Activated B cell treated with CpG ODN at 0.5 μM for 24 hours (primary cell): ENCODE measurements at regions not wholly inside any gene's neighbourhood (a gene's known extent, or its start where the extent isn't known, plus 50 kb on each side); places are given as distances from the start of the nearest gene placed in this dataset.
"Not testable (repeated sequence)": the region's sequence is repeated elsewhere in the genome, so short reads cannot be mapped to it uniquely, and the experiment has no call there.

Source experiments
- ATAC-seq: fragments of 200-7000 bp; cut with Tn5 transposase; one replicate; pipeline ENCODE4 v1.10.0; 2021; ENCODE audit warnings: low read depth, mild to moderate bottlenecking, moderate library complexity
- CTCF ChIA-PET: fragments of 350-600 bp; sonication (Branson Sonifier 250); formaldehyde crosslinking; loops from one replicate; lab custom pipeline; 2021; ENCODE audit warnings: antibody characterized with exemption; lab: Charles Lee
- POLR2A ChIA-PET: fragments of 350-600 bp; sonication (Branson Sonifier 250); formaldehyde crosslinking; loops from one replicate; lab custom pipeline; 2021; ENCODE audit warnings: antibody characterized with exemption; lab: Charles Lee
- DNase-seq: peaks from one replicate; pipeline ENCODE4 v3.0.0; 2022
- H3K27ac Mint-ChIP-seq: one replicate; pipeline ENCODE4 v1.8.0; 2020; ENCODE audit warnings: mixed read lengths
- H3K27me3 Mint-ChIP-seq: one replicate; pipeline ENCODE4 v1.8.0; 2021; ENCODE audit warnings: mixed read lengths
- H3K36me3 Mint-ChIP-seq: one replicate; pipeline ENCODE4 v1.8.0; 2021; ENCODE audit warnings: low read depth, mixed read lengths
- H3K4me1 Mint-ChIP-seq: one replicate; pipeline ENCODE4 v1.8.0; 2021; ENCODE audit warnings: mixed read lengths
- H3K4me3 Mint-ChIP-seq: one replicate; pipeline ENCODE4 v1.8.0; 2020; ENCODE audit warnings: mild to moderate bottlenecking, mixed read lengths
- H3K9me3 Mint-ChIP-seq: one replicate; pipeline ENCODE4 v1.8.0; 2020; ENCODE audit warnings: mixed read lengths
- CTCF ChIP-seq: fragments of 200-600 bp; IDR thresholded peaks from one replicate; pipeline ENCODE4 v1.8.0; 2022; ENCODE audit warnings: antibody characterized with exemption, mild to moderate bottlenecking
- intact Hi-C: fragments of 100-400 bp; cut with micrococcal nuclease; formaldehyde crosslinking; loops from one replicate; pipeline ENCODE4 v1.15.1; 2024

GRCh38 chr21:16215663-16216183, 485.9 kb downstream of the USP25 start:
- DNase-seq: no peak
- no peak overlapping the region for H3K4me3 Mint-ChIP-seq
- H3K27me3 Mint-ChIP-seq: no peaks in the 10 kb centered on the region
- no peak for TF ChIP-seq CTCF
- H3K9me3 Mint-ChIP-seq: no peaks in the 10 kb centered on the region
- intact Hi-C loops: no loop called here
- no peak for ATAC-seq
- no peak overlapping the region for H3K27ac Mint-ChIP-seq
- CTCF ChIA-PET: no interaction called here
- no peaks in the 10 kb centered on the region for H3K36me3 Mint-ChIP-seq
- no peaks in the 10 kb centered on the region for H3K4me1 Mint-ChIP-seq
- POLR2A ChIA-PET: no interaction called here

GRCh38 chr21:16216288-16216962, 486.6 kb downstream of the USP25 start:
- ChIA-PET POLR2A (no interaction called here), CTCF (no interaction called here)
- ATAC-seq (no peak), DNase-seq (no peak)
- Mint-ChIP-seq H3K4me1 (no peaks in the 10 kb centered on the region), H3K27ac (no peak overlapping the region), H3K36me3 (no peaks in the 10 kb centered on the region), H3K4me3 (no peak overlapping the region), H3K27me3 (no peaks in the 10 kb centered on the region), H3K9me3 (no peaks in the 10 kb centered on the region)
- intact Hi-C loops: no loop called here
- no peak for TF ChIP-seq CTCF

- ChIA-PET POLR2A (no interaction called here), CTCF (no interaction called here)
- Mint-ChIP-seq H3K27me3 (no peaks in the 10 kb centered on the region), H3K4me1 (no peaks in the 10 kb centered on the region), H3K36me3 (no peaks in the 10 kb centered on the region), H3K9me3 (no peaks in the 10 kb centered on the region), H3K27ac (no peak overlapping the region), H3K4me3 (no peak overlapping the region)
- TF ChIP-seq CTCF: no peak
- DNase-seq: no peak
- no peak for ATAC-seq
- intact Hi-C loops: no loop called here
Measured at GRCh38 chr21:16218682-16219343, 489.0 kb downstream of the USP25 start.

GRCh38 chr21:16224756-16225155, 495.0 kb downstream of the USP25 start:
- ATAC-seq, H3K4me1 Mint-ChIP-seq, H3K36me3 Mint-ChIP-seq, POLR2A ChIA-PET, H3K27ac Mint-ChIP-seq, H3K27me3 Mint-ChIP-seq, H3K4me3 Mint-ChIP-seq, intact Hi-C loops, CTCF ChIA-PET, DNase-seq: not testable (repeated sequence)
- H3K9me3 Mint-ChIP-seq: peaks cover 11% of the 10 kb centered on the region

GRCh38 chr21:16239659-16240265, 510.0 kb downstream of the USP25 start:
- Mint-ChIP-seq H3K27ac (no peak overlapping the region), H3K27me3 (no peaks in the 10 kb centered on the region), H3K4me3 (no peak overlapping the region), H3K4me1 (no peaks in the 10 kb centered on the region), H3K36me3 (no peaks in the 10 kb centered on the region), H3K9me3 (no peaks in the 10 kb centered on the region)
- no peak for TF ChIP-seq CTCF
- ATAC-seq: no peak
- ChIA-PET POLR2A (no interaction called here), CTCF (no interaction called here)
- no peak for DNase-seq
- intact Hi-C loops: no loop called here
